T-helper 17 cell (primary cell): ENCODE measurements at regions not wholly inside any gene's neighbourhood (a gene's known extent, or its start where the extent isn't known, plus 50 kb on each side); places are given as distances from the start of the nearest gene placed in this dataset.
"Not testable (repeated sequence)": the region's sequence is repeated elsewhere in the genome, so short reads cannot be mapped to it uniquely, and the experiment has no call there.

Experiments used
- ATAC-seq: fragments of 150-1000 bp; cut with Tn5 transposase; 2 replicates; pipeline ENCODE4 v1.10.0; 2021; ENCODE audit warnings: mild to moderate bottlenecking, moderate library complexity
- DNase-seq, 3 donors: peaks; one replicate each; pipeline versions ENCODE4 v3.0.0 to v3.0.0-alpha.2; 2020 to 2021
- H3K9me3 ChIP-seq: one replicate; pipeline ENCODE4 v1.7.0; 2013; ENCODE audit warnings: low read length, mild to moderate bottlenecking; ENCODE audit not compliant: control insufficient read depth, poor library complexity, severe bottlenecking
- H3K27ac Mint-ChIP-seq: one replicate; pipeline ENCODE4 v1.8.0; 2022; ENCODE audit warnings: mild to moderate bottlenecking, moderate library complexity, mixed read lengths
- H3K27me3 Mint-ChIP-seq: one replicate; pipeline ENCODE4 v1.8.0; 2022; ENCODE audit warnings: mixed read lengths
- H3K36me3 Mint-ChIP-seq: one replicate; pipeline ENCODE4 v1.8.0; 2022; ENCODE audit warnings: low read depth, mixed read lengths
- H3K4me1 Mint-ChIP-seq: one replicate; pipeline ENCODE4 v1.8.0; 2022; ENCODE audit warnings: mild to moderate bottlenecking, mixed read lengths
- H3K4me3 Mint-ChIP-seq: one replicate; pipeline ENCODE4 v1.8.0; 2022; ENCODE audit warnings: mild to moderate bottlenecking, moderate library complexity, mixed read lengths

GRCh38 chr7:115354925-115355324 is 433.0 kb downstream of the MDFIC start:
- no peak for ATAC-seq
- Mint-ChIP-seq H3K27ac (no peak overlapping the region), H3K27me3 (no peaks in the 10 kb centered on the region), H3K4me3 (no peak overlapping the region), H3K4me1 (peaks cover 2% of the 10 kb centered on the region), H3K36me3 (no peaks in the 10 kb centered on the region)
- H3K9me3 ChIP-seq = no peaks in the 10 kb centered on the region
- DNase-seq = no peak

GRCh38 chr7:115352375-115352774 is 430.5 kb downstream of the MDFIC start:
- no peaks in the 10 kb centered on the region for H3K27me3 Mint-ChIP-seq
- peaks cover 3% of the 10 kb centered on the region for H3K36me3 Mint-ChIP-seq
- H3K4me1 Mint-ChIP-seq = peaks cover 2% of the 10 kb centered on the region
- no peak for ATAC-seq
- H3K4me3 Mint-ChIP-seq = no peak overlapping the region
- H3K27ac Mint-ChIP-seq = no peak overlapping the region
- H3K9me3 ChIP-seq = no peaks in the 10 kb centered on the region
- no peak for DNase-seq

- Mint-ChIP-seq H3K4me1 (no peaks in the 10 kb centered on the region), H3K36me3 (peaks cover 3% of the 10 kb centered on the region), H3K4me3 (no peak overlapping the region), H3K27me3 (peaks cover 2% of the 10 kb centered on the region), H3K27ac (no peak overlapping the region)
- ATAC-seq (no peak), DNase-seq (no peak)
- H3K9me3 ChIP-seq = no peaks in the 10 kb centered on the region
Observed at GRCh38 chr7:115350764-115351163, 428.9 kb downstream of the MDFIC start.

DNA sequence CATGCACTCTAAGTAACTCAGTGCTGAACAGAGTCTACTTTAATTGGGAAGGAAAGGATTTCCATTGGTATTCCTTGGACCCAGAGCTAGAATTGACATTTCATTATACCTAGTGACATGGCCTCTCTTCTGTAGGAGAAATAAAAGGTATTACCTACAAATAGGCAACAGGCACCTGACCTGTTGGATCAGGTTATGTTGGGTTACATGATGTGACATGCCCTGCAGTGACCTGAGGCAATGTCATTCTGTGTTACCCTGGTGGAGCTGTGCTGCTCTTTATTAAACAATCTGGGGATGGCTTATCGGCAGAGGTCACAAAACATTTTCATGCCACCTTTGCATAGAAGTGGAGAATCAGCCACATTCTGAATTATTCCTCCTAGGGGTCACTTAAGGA is 427.7 kb downstream of the MDFIC start:
- no peak overlapping the region for H3K4me3 Mint-ChIP-seq
- peaks cover 4% of the 10 kb centered on the region for H3K27me3 Mint-ChIP-seq
- DNase-seq (no peak), ATAC-seq (no peak)
- H3K9me3 ChIP-seq = no peaks in the 10 kb centered on the region
- peaks cover 3% of the 10 kb centered on the region for H3K36me3 Mint-ChIP-seq
- H3K27ac Mint-ChIP-seq = no peak overlapping the region
- H3K4me1 Mint-ChIP-seq = no peaks in the 10 kb centered on the region

- Mint-ChIP-seq H3K4me3 (no peak overlapping the region), H3K4me1 (no peaks in the 10 kb centered on the region), H3K27me3 (peaks cover 4% of the 10 kb centered on the region), H3K36me3 (peaks cover 3% of the 10 kb centered on the region), H3K27ac (no peak overlapping the region)
- H3K9me3 ChIP-seq = no peaks in the 10 kb centered on the region
- DNase-seq = no peak
- no peak for ATAC-seq
Observed at GRCh38 chr7:115346685-115347084, 424.8 kb downstream of the MDFIC start.

DNA sequence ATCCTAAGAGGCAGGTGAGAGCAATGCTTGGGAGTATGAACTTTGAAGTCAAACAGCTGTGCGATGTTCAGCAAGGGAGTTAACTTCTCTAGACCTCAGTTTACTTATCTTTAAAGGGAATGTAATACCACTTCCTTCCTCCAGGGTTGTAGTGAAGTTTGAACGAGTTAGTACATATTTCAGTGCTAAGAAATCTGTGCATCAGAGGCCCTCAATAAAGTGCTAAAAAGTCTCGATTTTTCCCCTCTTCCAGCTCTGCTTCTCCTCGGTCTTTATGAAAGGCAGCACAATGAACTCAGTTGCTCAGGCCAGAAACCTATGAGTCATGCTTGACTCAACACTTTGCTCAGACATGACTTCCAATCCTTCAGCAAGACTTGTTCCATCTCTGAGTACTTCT is 418.9 kb downstream of the MDFIC start:
- Mint-ChIP-seq H3K27ac (no peak overlapping the region), H3K4me3 (no peak overlapping the region), H3K36me3 (peaks cover 2% of the 10 kb centered on the region), H3K4me1 (peaks cover 5% of the 10 kb centered on the region), H3K27me3 (peaks cover 11% of the 10 kb centered on the region)
- no peaks in the 10 kb centered on the region for H3K9me3 ChIP-seq
- DNase-seq (no peak), ATAC-seq (no peak)

GRCh38 chr7:115338016-115338415 is 416.1 kb downstream of the MDFIC start:
- Mint-ChIP-seq H3K27ac (no peak overlapping the region), H3K36me3 (peaks cover 2% of the 10 kb centered on the region), H3K27me3 (peaks cover 9% of the 10 kb centered on the region), H3K4me3 (no peak overlapping the region), H3K4me1 (peaks cover 5% of the 10 kb centered on the region)
- no peak for DNase-seq
- no peak for ATAC-seq
- H3K9me3 ChIP-seq = no peaks in the 10 kb centered on the region

DNA sequence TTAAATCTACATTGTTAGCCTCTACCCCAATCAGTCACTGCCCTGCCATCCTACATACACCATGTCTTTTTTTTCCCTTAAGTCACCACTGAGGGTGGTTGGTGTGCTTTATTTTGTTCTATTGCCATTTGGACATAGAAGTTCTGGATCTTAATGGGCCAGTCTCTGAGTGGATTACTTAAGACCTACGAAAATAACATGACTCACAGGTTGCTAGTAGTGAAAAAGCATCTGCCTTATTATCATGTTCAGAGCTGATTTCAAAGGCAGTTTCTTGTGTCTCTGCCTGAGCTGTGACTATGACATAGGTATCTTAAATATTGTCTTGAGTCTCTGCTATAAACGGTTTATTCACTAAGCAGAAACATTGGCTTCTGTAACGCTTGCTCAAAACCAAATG is 410.8 kb downstream of the MDFIC start:
- Mint-ChIP-seq H3K4me3 (no peak overlapping the region), H3K27ac (no peak overlapping the region), H3K36me3 (no peaks in the 10 kb centered on the region), H3K4me1 (no peaks in the 10 kb centered on the region), H3K27me3 (peaks cover 7% of the 10 kb centered on the region)
- no peaks in the 10 kb centered on the region for H3K9me3 ChIP-seq
- DNase-seq = no peak
- ATAC-seq = no peak

DNA sequence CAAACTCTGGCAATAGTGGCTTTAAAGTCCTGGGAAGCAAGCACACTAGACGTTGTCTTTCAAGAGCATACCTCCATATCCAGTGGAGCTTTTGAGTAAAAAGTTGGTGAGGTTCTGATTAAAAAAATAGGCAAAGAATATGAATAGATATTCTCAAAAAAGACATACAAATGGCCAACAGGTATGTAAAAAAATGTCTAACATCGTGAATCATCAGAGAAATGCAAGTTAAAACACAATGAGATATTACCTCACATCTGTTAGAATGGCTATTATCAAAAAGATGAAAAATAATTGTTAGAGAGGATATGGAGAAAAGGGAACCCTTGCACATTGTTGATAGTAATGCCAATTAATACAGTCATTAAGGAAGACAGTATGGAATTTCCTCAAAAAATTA is 407.1 kb downstream of the MDFIC start:
- H3K27ac Mint-ChIP-seq = no peak overlapping the region
- H3K4me1 Mint-ChIP-seq = no peaks in the 10 kb centered on the region
- H3K4me3 Mint-ChIP-seq = no peak overlapping the region
- no peaks in the 10 kb centered on the region for H3K9me3 ChIP-seq
- ATAC-seq (no peak), DNase-seq (no peak)
- H3K27me3 Mint-ChIP-seq = no peaks in the 10 kb centered on the region
- no peaks in the 10 kb centered on the region for H3K36me3 Mint-ChIP-seq

GRCh38 chr7:115328018-115328417 is 406.1 kb downstream of the MDFIC start:
- Mint-ChIP-seq H3K4me3 (no peak overlapping the region), H3K27me3 (no peaks in the 10 kb centered on the region), H3K36me3 (no peaks in the 10 kb centered on the region), H3K4me1 (no peaks in the 10 kb centered on the region), H3K27ac (no peak overlapping the region)
- ATAC-seq = no peak
- no peak for DNase-seq
- no peaks in the 10 kb centered on the region for H3K9me3 ChIP-seq

DNA sequence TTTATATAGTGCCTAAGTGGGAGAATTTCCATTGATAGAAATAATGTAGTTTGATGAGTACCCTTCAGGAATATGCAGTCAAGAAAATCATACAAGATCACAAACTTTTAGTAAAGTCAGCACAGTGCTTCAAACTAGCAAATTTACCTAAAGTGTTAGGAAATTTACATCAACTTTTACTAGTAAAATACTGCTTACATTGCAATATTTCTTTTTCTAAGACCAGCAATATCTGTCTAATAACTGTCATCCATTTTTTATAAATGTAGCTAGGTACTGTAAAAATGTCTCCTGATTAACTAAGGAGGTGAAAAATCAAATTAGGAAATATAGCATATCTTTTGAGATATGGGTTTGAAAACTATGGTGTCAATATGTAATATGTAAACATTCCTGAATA is 405.4 kb downstream of the MDFIC start:
- no peaks in the 10 kb centered on the region for H3K36me3 Mint-ChIP-seq
- no peak overlapping the region for H3K4me3 Mint-ChIP-seq
- DNase-seq (no peak), ATAC-seq (no peak)
- H3K9me3 ChIP-seq = no peaks in the 10 kb centered on the region
- no peaks in the 10 kb centered on the region for H3K4me1 Mint-ChIP-seq
- no peaks in the 10 kb centered on the region for H3K27me3 Mint-ChIP-seq
- no peak overlapping the region for H3K27ac Mint-ChIP-seq

DNA sequence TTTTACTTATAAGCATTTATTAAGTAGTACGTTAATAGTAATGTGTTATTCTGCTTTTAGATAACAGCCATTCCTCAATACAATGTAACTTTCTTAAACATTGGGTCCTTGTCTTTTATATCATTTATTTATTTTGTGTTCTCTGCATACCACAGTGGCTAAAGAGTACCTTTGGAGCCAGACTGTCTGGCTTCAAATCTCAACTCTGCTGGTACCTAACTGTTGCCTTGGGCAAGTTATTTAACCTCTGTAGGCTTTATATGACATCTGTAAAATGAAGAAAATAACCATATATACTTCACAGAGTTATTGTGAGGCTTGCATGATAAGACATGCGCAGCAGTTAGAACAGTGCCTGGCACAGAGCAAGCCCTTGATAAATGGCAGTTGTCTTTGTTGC is 397.6 kb downstream of the MDFIC start:
- Mint-ChIP-seq H3K27ac (no peak overlapping the region), H3K4me1 (no peaks in the 10 kb centered on the region), H3K27me3 (no peaks in the 10 kb centered on the region), H3K36me3 (no peaks in the 10 kb centered on the region), H3K4me3 (no peak overlapping the region)
- H3K9me3 ChIP-seq = no peaks in the 10 kb centered on the region
- ATAC-seq (no peak), DNase-seq (no peak)

DNA sequence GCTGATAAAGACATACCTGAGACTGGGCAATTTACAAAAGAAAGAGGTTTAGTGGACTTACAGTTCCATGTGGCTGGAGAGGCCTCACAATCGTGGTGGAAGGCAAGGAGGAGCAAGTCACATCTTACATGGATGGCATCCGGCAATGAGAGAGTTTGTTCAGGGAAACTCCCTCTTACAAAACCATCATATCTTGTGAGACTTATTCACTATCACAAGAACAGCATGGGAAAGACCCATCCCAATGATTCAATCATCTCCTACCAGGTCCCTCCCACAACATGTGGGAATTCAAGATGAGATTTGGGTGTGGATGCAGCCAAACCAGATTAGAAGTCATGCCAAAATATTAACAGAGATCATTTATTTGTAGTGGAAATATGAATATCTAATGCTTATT is 388.4 kb downstream of the MDFIC start:
- H3K36me3 Mint-ChIP-seq, H3K4me3 Mint-ChIP-seq, H3K4me1 Mint-ChIP-seq, H3K27ac Mint-ChIP-seq, H3K27me3 Mint-ChIP-seq, H3K9me3 ChIP-seq, DNase-seq, ATAC-seq: not testable (repeated sequence)

- Mint-ChIP-seq H3K4me1 (peaks cover 3% of the 10 kb centered on the region), H3K4me3 (no peak overlapping the region), H3K36me3 (no peaks in the 10 kb centered on the region), H3K27me3 (no peaks in the 10 kb centered on the region), H3K27ac (no peak overlapping the region)
- DNase-seq (no peak), ATAC-seq (no peak)
- no peaks in the 10 kb centered on the region for H3K9me3 ChIP-seq
Observed at GRCh38 chr7:115306586-115306985, 384.7 kb downstream of the MDFIC start.
